AG10803 (cell line): ENCODE measurements at regions not wholly inside any gene's neighbourhood (a gene's known extent, or its start where the extent isn't known, plus 50 kb on each side); places are given as distances from the start of the nearest gene placed in this dataset.

Experiments used
- DNase-seq: peaks from one replicate; pipeline ENCODE4 v3.0.0; 2010; ENCODE audit warnings: low read depth
- H3K4me3 ChIP-seq: 2 replicates; pipeline ENCODE4 v1.5.1; 2011; ENCODE audit warnings: mild to moderate bottlenecking, low read length, control low read depth
- TF ChIP-seq, protein P1 (sequence below): conservative IDR thresholded peaks from 2 replicates; pipeline ENCODE4 v1.5.1; 2011; ENCODE audit warnings: mild to moderate bottlenecking, low read length, control low read depth, inconsistent platforms

DNA sequence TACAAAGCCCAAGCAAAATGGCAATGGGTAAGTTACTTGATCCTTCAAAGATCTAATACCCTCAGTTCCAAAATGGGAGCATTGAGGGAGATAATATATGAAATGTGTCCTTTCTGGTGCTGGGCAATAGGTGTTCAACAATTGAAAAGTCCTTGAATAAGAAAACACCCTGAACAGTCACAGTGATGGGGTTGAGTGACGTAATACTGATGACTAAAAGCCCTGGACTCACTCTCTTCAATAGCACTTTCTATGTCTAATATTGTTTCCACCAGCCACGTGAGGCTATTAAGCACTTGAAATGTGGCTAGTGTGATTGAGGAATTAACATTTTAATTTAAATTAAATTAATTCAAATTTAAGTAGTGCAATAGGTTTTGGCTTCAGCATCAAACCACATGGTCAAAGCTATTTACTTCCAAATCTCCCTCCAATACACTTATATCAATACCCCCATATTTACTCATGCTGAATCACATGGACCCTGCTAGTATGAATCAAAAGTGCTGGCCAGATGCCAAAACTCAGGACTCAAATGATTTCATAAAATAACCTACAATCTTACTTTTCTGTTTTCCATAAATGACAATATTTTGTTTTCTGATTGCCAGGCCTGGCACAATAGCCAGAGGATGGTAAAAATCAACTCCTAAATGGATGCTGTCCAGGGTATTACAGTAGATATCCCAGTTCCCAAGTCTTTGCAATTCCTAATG is 516.2 kb downstream of the HAPSTR1 start:
- H3K4me3 ChIP-seq, result no peak overlapping the region
- DNase-seq, result no peak
- TF ChIP-seq, protein P1, sequence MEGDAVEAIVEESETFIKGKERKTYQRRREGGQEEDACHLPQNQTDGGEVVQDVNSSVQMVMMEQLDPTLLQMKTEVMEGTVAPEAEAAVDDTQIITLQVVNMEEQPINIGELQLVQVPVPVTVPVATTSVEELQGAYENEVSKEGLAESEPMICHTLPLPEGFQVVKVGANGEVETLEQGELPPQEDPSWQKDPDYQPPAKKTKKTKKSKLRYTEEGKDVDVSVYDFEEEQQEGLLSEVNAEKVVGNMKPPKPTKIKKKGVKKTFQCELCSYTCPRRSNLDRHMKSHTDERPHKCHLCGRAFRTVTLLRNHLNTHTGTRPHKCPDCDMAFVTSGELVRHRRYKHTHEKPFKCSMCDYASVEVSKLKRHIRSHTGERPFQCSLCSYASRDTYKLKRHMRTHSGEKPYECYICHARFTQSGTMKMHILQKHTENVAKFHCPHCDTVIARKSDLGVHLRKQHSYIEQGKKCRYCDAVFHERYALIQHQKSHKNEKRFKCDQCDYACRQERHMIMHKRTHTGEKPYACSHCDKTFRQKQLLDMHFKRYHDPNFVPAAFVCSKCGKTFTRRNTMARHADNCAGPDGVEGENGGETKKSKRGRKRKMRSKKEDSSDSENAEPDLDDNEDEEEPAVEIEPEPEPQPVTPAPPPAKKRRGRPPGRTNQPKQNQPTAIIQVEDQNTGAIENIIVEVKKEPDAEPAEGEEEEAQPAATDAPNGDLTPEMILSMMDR, result no peak

DNA sequence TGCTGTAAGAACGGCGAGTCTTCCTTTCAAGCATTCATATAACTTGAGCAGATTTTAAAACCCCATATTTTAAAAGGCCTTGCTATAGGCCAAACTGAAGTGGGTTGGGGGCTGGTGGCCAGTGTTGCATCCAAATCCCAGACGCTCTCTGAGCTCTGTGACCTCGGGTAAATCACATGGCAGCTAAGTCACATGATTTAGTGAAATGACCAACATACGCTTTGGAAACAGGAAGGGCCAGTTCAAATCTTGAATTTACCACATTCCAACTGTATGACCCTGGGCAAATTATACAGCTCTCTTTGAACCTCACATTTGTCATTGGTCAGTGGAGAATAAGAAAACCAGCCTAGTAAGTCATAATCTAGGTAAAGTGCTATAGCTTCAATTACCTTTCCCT is 519.3 kb downstream of the HAPSTR1 start:
- TF ChIP-seq, protein P1, result no peak
- no peak overlapping the region for H3K4me3 ChIP-seq
- no peak for DNase-seq

DNA sequence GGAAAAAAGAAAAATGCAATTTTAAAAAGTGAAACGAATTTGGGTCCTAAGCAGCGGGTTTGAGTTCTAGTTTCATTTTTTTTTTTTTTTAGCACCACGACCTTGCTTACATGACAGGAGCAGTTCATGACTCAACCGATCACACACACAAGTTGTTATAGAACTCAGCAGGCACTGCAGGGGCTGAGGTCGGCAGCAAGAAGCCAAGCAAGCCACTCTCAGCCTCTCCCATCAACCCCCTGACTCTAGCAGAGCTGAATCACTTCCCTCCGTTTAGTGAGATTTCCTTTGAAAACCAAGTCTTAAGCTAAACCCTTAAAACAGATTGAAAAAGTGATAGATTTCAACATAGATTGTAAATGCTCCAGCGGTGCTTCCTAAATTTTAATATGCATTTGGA is 520.8 kb downstream of the HAPSTR1 start:
- H3K4me3 ChIP-seq, result no peak overlapping the region
- no peak for DNase-seq
- TF ChIP-seq, protein P1, result no peak

DNA sequence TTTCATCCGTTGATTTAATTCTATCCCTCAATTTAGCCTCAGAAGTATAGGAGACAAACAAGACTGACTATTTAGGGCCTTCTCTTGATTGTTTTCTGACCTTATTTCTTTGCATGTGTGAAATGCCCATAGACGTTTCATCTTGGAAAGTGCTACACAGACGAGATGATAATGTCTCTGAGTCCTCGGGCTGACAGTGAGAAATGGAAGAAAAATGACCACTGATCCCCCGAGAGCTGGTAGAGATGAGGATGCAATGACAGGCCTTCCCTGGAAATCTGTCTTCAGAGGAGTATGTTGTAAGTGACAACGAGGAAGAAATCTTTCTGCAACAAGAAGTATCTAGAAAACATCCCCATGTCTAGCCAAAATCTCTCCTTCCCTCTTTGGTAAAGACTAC is 522.9 kb downstream of the HAPSTR1 start:
- H3K4me3 ChIP-seq, result no peak overlapping the region
- TF ChIP-seq, protein P1, result no peak
- no peak for DNase-seq

DNA sequence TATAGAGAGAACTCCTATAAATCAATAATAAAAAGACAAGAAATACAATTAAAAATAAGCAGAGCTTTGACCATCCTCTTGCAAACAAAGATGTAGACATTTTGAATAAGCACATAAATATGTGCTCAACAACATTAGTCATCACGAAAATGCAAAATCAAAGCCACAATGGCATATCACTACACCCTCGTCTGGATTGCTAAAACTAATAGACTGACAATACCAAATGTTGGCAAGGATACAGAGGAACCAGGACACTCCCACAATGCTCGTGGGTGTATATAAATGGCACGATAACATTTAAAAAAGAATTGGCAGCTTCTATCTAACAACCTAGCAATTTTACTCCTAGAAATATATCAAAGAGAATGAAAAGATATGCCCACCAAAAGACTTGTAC is 530.8 kb downstream of the HAPSTR1 start:
- DNase-seq, result no peak
- TF ChIP-seq, protein P1, result no peak
- no peak overlapping the region for H3K4me3 ChIP-seq

DNA sequence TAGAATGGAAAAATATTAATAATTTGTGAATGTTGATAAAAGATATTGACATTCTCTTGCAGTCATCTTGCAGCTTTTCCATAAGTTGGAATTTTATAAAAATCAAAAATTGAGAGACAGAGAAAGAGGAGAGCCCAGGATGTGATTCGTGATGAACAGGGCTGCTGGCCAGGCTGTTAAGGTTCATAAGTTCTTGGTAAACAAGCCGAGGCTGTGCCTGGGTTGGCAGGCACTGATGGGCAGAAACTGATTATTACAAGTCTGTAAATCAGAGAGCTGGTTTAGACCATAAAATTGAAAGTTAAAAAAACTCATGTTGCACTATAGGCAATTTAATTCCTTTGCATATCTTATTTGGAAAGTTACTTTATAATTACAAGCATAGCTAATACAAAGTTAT is 533.7 kb downstream of the HAPSTR1 start:
- no peak overlapping the region for H3K4me3 ChIP-seq
- TF ChIP-seq, protein P1, result no peak
- no peak for DNase-seq

DNA sequence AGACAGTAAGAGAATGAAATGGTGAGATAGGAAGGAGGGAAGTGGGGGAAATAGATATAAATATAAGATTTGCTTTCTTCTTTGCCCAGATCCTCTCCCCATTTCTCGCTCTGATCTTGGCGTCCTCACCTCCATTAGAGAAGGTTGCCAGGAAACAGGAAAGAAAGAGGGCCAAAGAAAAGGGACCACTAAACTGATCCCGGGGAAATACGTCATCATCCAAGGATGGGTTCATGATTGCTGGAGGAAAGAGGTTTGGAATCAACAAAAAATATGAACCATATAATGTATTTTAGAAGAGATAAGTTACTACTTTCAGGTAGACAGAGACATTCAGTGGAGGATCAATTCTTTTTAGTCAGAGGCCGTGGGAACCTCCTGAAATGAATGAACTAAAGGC is 536.0 kb downstream of the HAPSTR1 start:
- H3K4me3 ChIP-seq, result no peak overlapping the region
- TF ChIP-seq, protein P1, result no peak
- DNase-seq, result no peak
